Ishikawa (cell line): ENCODE measurements at regions not wholly inside any gene's neighbourhood (a gene's known extent, or its start where the extent isn't known, plus 50 kb on each side); places are given as distances from the start of the nearest gene placed in this dataset.

Experiments
- EP300 ChIP-seq: IDR thresholded peaks from 2 replicates; pipeline ENCODE4 v1.6.1; 2012; ENCODE audit warnings: borderline replicate concordance
- FOXM1 ChIP-seq: IDR thresholded peaks from 2 replicates; pipeline ENCODE4 v1.6.1; 2012; ENCODE audit warnings: low read depth, borderline replicate concordance
- RAD21 ChIP-seq: IDR thresholded peaks from 2 replicates; pipeline ENCODE4 v1.6.1; 2012; ENCODE audit warnings: low read depth
- TAF1 ChIP-seq: IDR thresholded peaks from 2 replicates; pipeline ENCODE4 v1.6.1; 2012; ENCODE audit warnings: low read depth, mild to moderate bottlenecking
- TEAD4 ChIP-seq: IDR thresholded peaks from 2 replicates; pipeline ENCODE4 v1.6.1; 2012
- YY1 ChIP-seq: IDR thresholded peaks from 2 replicates; pipeline ENCODE4 v1.6.1; 2012; ENCODE audit warnings: low read depth
- ZBTB7A ChIP-seq: IDR thresholded peaks from 2 replicates; pipeline ENCODE4 v1.6.1; 2012; ENCODE audit warnings: low read depth
- TF ChIP-seq, protein P1 (sequence below): IDR thresholded peaks from 2 replicates; pipeline ENCODE4 v1.6.1; 2012
- TF ChIP-seq, protein P2 (sequence below): IDR thresholded peaks from 2 replicates; pipeline ENCODE4 v1.6.1; 2012; ENCODE audit warnings: low read depth, mild to moderate bottlenecking
- TF ChIP-seq, protein P3 (sequence below): IDR thresholded peaks from 2 replicates; pipeline ENCODE4 v1.6.1; 2012

DNA sequence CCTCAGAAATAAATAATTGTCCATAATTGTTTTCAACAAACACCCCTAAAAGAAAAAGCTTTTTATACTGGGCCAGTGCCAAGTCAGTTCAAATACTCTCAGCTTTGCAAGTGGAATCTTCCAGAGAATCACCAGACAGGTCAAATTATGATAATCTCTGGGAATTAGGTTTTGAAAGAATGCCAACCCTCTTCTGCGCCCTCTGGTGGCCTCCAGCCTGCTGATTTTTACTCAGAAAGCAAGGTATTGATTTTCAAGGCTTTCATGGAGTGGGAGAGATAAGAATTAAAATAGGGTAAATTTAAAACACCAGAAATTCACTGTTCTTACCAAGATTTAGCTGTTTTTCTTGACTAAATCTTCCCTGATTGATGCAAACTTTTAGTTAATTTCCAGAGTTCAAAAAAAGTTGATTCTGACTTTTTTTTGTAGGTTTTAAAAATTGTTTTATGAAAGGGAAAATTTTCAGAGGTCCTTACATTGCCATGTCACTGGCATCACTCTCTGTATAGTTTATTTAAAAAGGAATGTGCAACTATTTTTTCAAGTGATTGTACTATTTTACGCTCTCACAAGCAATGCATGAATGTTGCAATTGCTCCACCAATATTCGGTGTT, 282.9 kb upstream of the TNP1 start:
- TF ChIP-seq, protein P1, sequence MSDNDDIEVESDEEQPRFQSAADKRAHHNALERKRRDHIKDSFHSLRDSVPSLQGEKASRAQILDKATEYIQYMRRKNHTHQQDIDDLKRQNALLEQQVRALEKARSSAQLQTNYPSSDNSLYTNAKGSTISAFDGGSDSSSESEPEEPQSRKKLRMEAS, result no peak
- TF ChIP-seq RAD21 (peak; percentile 65), EP300 (no peak), ZBTB7A (no peak), TAF1 (no peak), FOXM1 (no peak), YY1 (no peak), TEAD4 (peak; percentile 35; the same call in 1 of the 2 replicates)
- TF ChIP-seq, protein P2, sequence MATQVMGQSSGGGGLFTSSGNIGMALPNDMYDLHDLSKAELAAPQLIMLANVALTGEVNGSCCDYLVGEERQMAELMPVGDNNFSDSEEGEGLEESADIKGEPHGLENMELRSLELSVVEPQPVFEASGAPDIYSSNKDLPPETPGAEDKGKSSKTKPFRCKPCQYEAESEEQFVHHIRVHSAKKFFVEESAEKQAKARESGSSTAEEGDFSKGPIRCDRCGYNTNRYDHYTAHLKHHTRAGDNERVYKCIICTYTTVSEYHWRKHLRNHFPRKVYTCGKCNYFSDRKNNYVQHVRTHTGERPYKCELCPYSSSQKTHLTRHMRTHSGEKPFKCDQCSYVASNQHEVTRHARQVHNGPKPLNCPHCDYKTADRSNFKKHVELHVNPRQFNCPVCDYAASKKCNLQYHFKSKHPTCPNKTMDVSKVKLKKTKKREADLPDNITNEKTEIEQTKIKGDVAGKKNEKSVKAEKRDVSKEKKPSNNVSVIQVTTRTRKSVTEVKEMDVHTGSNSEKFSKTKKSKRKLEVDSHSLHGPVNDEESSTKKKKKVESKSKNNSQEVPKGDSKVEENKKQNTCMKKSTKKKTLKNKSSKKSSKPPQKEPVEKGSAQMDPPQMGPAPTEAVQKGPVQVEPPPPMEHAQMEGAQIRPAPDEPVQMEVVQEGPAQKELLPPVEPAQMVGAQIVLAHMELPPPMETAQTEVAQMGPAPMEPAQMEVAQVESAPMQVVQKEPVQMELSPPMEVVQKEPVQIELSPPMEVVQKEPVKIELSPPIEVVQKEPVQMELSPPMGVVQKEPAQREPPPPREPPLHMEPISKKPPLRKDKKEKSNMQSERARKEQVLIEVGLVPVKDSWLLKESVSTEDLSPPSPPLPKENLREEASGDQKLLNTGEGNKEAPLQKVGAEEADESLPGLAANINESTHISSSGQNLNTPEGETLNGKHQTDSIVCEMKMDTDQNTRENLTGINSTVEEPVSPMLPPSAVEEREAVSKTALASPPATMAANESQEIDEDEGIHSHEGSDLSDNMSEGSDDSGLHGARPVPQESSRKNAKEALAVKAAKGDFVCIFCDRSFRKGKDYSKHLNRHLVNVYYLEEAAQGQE, result no peak
- TF ChIP-seq, protein P3, sequence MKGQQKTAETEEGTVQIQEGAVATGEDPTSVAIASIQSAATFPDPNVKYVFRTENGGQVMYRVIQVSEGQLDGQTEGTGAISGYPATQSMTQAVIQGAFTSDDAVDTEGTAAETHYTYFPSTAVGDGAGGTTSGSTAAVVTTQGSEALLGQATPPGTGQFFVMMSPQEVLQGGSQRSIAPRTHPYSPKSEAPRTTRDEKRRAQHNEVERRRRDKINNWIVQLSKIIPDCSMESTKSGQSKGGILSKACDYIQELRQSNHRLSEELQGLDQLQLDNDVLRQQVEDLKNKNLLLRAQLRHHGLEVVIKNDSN, result no peak
